Lower lobe of right lung (tissue), 2 donors: ENCODE measurements at regions not wholly inside any gene's neighbourhood (a gene's known extent, or its start where the extent isn't known, plus 50 kb on each side); places are given as distances from the start of the nearest gene placed in this dataset.
A peak's percentile ranks its signal among the peaks of the same experiment; 100 is the strongest.

ENCODE experiments used
- ATAC-seq, 2 donors: fragments of 200-7000 bp; cut with Tn5 transposase; one replicate each; pipeline ENCODE4 v1.9.1; 2020 to 2022; ENCODE audit warnings: mild to moderate bottlenecking in 2 of 2, moderate library complexity in 2 of 2
- DNase-seq: peaks from one replicate; pipeline ENCODE4 v3.0.0-alpha.2; 2020
- H3K27ac ChIP-seq: fragments of 200-600 bp; one replicate; pipeline ENCODE4 v1.8.0; 2022
- H3K27me3 ChIP-seq: fragments of 200-600 bp; one replicate; pipeline ENCODE4 v1.8.0; 2022; ENCODE audit warnings: low read depth
- H3K36me3 ChIP-seq: fragments of 200-600 bp; one replicate; pipeline ENCODE4 v1.8.0; 2022; ENCODE audit warnings: mild to moderate bottlenecking
- H3K4me1 ChIP-seq: fragments of 200-600 bp; one replicate; pipeline ENCODE4 v1.8.0; 2022
- H3K4me3 ChIP-seq: fragments of 200-600 bp; one replicate; pipeline ENCODE4 v1.8.0; 2022; ENCODE audit warnings: mild to moderate bottlenecking
- H3K9me3 ChIP-seq: fragments of 200-600 bp; one replicate; pipeline ENCODE4 v1.8.0; 2022
- CTCF ChIP-seq: fragments of 200-600 bp; IDR thresholded peaks from one replicate; pipeline ENCODE4 v1.8.0; 2022; ENCODE audit warnings: antibody characterized with exemption, mild to moderate bottlenecking
- intact Hi-C: fragments of 100-400 bp; cut with DNase I; formaldehyde crosslinking; loops from one replicate; pipeline ENCODE4 v1.11.0; 2022
- donor health status: DM: no; HTN: yes; CAD: no; lungs with severe emphysema.

DNA sequence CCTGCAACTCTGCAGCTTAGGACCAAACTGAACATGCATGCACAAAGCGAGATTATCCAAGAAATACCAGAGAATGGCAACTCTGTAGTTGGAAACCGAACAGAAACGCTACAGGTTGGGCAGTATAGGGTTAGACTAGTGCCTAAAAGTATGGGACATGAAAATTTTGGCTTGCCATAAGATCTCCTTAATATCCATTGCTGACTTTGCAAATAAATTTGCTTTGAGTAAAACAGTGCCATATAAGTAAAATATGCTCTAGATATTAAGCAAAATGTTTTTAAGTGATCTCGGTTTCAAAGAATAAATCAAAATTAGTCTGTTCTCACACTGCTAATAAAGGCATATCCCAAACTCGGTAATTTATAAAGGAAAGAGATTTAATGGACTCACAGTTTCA, 456.0 kb downstream of the PRDM9 start:
- no peak for DNase-seq
- H3K4me1 ChIP-seq, result no peaks in the 10 kb centered on the region
- no peak overlapping the region for H3K27ac ChIP-seq
- H3K36me3 ChIP-seq, result no peaks in the 10 kb centered on the region
- H3K9me3 ChIP-seq, result peaks cover 3% of the 10 kb centered on the region
- no peak for ATAC-seq
- no peaks in the 10 kb centered on the region for H3K27me3 ChIP-seq
- TF ChIP-seq CTCF, result no peak
- intact Hi-C loops, result no loop called here
- H3K4me3 ChIP-seq, result no peak overlapping the region

DNA sequence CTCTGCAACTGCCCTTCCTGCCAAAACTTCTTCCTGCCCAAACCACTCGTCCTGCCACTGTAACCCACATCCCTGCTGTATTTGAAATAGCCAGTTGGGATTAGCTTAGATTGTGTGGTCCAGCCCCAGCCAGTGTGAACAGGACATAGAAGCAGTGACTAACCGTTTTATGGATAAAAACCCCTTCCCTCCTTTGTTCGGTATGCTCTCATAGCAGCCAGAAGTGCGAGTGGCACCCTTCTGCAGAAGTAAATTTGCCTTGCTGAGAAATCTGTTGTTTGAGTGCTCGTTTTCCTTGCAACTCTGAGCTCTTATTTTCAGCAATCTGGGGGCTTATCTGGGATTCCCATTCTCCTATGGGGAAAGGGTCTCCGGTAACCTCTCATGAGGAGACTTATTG, 470.0 kb downstream of the PRDM9 start:
- H3K27ac ChIP-seq, result no peak overlapping the region
- H3K36me3 ChIP-seq, result no peaks in the 10 kb centered on the region
- ATAC-seq (no peak), DNase-seq (no peak)
- no peak overlapping the region for H3K4me3 ChIP-seq
- H3K27me3 ChIP-seq, result no peaks in the 10 kb centered on the region
- no peak for TF ChIP-seq CTCF
- H3K4me1 ChIP-seq, result no peaks in the 10 kb centered on the region
- intact Hi-C loops, result no loop called here
- H3K9me3 ChIP-seq, result peaks cover 9% of the 10 kb centered on the region

GRCh38 chr5:23977997-23978396, 470.6 kb downstream of the PRDM9 start:
- ATAC-seq (no peak), DNase-seq (no peak)
- intact Hi-C loops, result no loop called here
- no peaks in the 10 kb centered on the region for H3K27me3 ChIP-seq
- H3K9me3 ChIP-seq, result peaks cover 9% of the 10 kb centered on the region
- no peak overlapping the region for H3K27ac ChIP-seq
- H3K4me1 ChIP-seq, result no peaks in the 10 kb centered on the region
- peak; percentile 16 for TF ChIP-seq CTCF
- no peak overlapping the region for H3K4me3 ChIP-seq
- no peaks in the 10 kb centered on the region for H3K36me3 ChIP-seq

GRCh38 chr5:23991406-23991805, 484.0 kb downstream of the PRDM9 start:
- Histone ChIP-seq H3K36me3 (no peaks in the 10 kb centered on the region), H3K27me3 (no peaks in the 10 kb centered on the region), H3K9me3 (no peaks in the 10 kb centered on the region), H3K27ac (no peak overlapping the region), H3K4me1 (no peaks in the 10 kb centered on the region), H3K4me3 (no peak overlapping the region)
- no peak for TF ChIP-seq CTCF
- ATAC-seq, result no peak
- DNase-seq, result no peak
- intact Hi-C loops, result no loop called here

DNA sequence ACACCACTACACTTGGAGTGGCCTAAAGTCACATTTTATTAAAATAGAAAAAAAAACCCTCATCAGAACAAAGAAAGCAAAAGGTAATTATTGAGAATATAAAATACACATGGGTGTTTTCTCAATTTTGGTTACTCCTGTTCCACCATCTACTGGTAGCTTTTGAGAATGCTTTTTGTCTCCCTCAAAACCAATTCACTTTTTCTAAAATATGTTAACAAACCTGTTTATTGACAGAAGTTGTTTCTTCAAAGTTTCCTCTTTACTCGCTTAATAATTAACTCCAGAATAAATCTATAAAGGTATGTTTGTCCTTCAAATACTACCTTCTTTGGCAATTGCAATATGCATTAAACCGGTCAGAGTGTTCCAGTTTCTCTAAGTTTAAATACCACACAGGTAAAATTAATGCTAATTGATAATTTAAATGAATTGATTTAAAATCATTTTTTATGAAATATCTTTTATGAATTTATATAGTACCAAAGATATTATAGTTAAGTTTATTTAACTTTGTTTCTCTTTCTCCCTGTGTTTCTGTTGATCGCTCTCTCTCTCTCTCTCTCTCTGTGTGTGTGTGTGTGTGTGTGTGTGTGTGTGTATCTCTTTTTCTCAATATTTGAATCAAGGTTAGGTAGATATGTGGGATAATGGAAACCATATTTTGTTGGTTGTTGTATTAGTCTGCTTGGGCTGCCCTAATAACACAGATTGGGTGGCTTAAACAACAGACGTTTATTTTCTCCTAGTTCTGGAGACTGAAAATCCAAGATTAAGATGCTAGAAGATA, 487.4 kb downstream of the PRDM9 start:
- no peak for ATAC-seq
- no peak overlapping the region for H3K27ac ChIP-seq
- H3K27me3 ChIP-seq, result no peaks in the 10 kb centered on the region
- no peaks in the 10 kb centered on the region for H3K4me1 ChIP-seq
- H3K36me3 ChIP-seq, result no peaks in the 10 kb centered on the region
- TF ChIP-seq CTCF, result peak; percentile 16
- intact Hi-C loops, result no loop called here
- H3K4me3 ChIP-seq, result no peak overlapping the region
- H3K9me3 ChIP-seq, result no peaks in the 10 kb centered on the region
- DNase-seq, result no peak
